ENCODE measurements at regions not wholly inside any gene's neighbourhood (a gene's known extent, or its start where the extent isn't known, plus 50 kb on each side); places are given as distances from the start of the nearest gene placed in this dataset.

GRCh38 chr5:168062239-168062638 lies 229.2 kb upstream of the WWC1 start:
- no peak for TF ChIP-seq POLR2AphosphoS5 (IDR thresholded peaks at IDR 0.05; ENCODE audit: borderline replicate concordance, low read depth, low read length)
- no peak for TF ChIP-seq EZH2 (IDR thresholded peaks at IDR 0.05)
